GM18505 (cell line): ENCODE measurements at regions not wholly inside any gene's neighbourhood (a gene's known extent, or its start where the extent isn't known, plus 50 kb on each side); places are given as distances from the start of the nearest gene placed in this dataset.

Experiments
- ATAC-seq: cut with Tn5 transposase; IDR thresholded peaks from one replicate; pipeline ENCODE4 v1.9.1; 2021; ENCODE audit not compliant: unreplicated experiment
- POLR2A ChIP-seq: IDR thresholded peaks from 4 replicates; pipeline ENCODE4 v1.6.1; 2011; ENCODE audit warnings: borderline replicate concordance; ENCODE audit not compliant: insufficient read depth, insufficient read length; ENCODE audit errors: extremely low read depth

DNA sequence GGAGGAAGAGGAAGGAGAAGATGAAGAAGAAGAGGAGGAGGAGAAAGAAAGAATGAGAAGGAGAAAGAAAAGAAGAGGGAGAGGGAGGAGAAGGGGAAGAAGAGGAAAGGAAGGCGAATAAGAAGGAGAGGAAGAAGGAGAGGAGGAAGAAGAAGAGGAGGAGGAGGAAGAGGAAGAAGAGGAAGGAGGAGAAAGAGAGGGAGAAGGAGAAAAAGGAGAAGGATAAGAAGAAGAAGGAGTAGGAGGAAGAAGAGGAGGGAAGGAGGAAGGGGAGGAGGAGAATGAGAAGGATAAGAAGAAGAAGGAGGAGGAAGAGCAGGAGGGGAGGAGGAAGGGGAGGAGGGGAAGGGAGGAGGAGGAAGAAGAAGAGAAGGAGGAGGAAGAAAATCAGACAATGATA, 149.2 kb upstream of the LYZL2 start:
- no peak for TF ChIP-seq POLR2A
- no peak for ATAC-seq

DNA sequence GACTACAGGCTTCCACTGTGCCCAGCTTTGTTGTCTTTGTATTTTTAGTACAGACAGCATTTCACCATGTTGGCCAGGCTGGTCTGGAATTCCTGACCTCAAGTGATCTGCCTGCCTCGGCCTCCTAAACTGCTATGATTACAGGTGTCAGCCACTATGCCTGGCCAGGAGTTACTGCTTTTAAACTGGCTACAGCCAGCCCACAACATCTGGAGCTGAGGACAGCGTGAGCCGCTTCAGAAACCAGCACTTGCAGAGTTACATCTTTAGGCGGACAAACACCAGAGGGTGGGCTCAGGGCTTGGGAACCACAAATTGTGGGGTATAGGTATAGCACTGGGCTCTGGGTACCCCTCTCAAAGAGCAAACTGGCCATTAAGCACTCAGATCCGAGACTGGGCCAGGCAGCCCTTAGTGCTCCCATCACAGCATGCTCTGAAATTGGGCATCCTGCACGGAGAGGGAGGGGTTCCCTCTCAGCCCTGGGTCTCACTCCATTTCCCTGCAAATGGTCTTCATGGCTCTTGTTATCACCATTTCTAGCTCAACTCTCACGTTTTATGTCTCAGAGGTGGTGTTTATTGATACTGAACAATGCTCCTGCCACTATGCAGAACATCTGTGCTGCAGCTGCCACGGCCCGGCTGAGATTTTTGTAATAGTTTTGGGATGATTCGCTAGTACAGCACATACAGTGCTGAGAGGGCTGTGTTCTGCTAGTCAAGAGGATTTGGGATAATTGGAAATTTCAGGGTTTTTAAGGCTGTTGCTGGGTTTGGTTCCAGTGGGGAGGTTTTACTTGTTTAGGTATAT, 146.4 kb upstream of the LYZL2 start:
- ATAC-seq, result no peak
- no peak for TF ChIP-seq POLR2A

GRCh38 chr10:30774261-30774660, 144.7 kb upstream of the LYZL2 start:
- no peak for TF ChIP-seq POLR2A
- no peak for ATAC-seq

DNA sequence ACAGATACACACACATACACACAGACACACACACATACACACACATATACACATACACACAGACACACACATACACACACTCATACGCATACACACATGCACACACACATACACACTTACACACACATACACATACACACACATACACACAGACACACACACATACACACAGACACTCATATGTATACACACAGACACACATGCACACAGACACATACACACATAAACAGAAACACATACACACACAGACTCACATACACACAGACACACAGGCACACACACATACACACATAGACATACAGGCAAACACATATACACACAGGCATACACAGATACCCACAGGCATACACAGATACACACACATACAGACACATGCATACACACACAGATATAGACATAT, 143.9 kb upstream of the LYZL2 start:
- TF ChIP-seq POLR2A, result no peak
- ATAC-seq, result no peak

GRCh38 chr10:30770816-30771215, 141.3 kb upstream of the LYZL2 start:
- no peak for ATAC-seq
- TF ChIP-seq POLR2A, result no peak

GRCh38 chr10:30770229-30770628, 140.7 kb upstream of the LYZL2 start:
- ATAC-seq, result no peak
- no peak for TF ChIP-seq POLR2A

DNA sequence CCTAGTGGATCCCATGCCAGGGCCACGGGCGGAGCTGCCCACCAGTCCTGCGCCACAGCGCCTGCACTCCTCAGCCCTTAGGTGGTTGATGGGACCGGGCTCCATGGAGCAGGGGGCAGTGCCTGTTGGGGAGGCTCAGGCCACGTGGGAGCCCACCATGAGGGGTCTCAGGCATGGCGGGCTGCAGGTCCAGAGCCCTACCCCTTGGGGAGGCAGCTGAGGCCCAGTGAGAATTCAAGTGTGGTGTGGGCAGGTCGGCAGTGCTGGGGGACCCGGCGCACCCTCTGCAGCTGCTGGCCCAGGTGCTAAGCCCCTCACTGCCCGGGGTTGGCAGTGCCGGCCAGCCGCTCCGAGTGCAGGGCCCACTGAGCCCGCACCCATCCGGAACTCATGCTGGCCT, 139.8 kb upstream of the LYZL2 start:
- no peak for TF ChIP-seq POLR2A
- no peak for ATAC-seq

GRCh38 chr10:30765616-30766015, 136.1 kb upstream of the LYZL2 start:
- ATAC-seq, result no peak
- TF ChIP-seq POLR2A, result no peak

DNA sequence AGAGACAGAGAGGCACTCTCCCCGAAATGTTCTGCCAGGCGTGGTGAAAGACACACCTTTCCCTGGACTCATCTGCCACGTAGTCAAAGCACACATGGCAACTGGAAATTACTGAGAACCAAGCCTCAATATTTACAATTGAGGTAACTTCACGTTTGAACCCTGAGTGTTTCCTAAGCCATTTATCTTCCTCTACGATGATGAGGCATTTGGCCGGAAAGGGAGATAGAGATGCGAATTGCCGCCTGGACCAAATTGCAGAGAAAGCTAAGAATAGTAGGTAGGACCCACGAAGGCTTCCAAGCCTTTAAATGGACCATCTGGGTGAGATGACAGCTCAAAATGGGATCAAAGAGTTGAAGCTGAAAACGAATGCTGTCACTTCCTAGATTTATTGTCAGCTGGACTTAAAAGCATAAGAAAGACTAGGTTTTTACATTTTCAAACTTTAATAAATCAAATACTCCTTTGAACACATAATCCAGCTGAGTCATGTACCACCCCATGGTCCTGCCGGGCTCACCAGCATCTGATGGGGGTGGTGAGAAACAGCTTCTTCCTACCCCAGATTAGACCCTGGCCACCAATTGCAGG, 135.6 kb upstream of the LYZL2 start:
- ATAC-seq, result no peak
- no peak for TF ChIP-seq POLR2A

DNA sequence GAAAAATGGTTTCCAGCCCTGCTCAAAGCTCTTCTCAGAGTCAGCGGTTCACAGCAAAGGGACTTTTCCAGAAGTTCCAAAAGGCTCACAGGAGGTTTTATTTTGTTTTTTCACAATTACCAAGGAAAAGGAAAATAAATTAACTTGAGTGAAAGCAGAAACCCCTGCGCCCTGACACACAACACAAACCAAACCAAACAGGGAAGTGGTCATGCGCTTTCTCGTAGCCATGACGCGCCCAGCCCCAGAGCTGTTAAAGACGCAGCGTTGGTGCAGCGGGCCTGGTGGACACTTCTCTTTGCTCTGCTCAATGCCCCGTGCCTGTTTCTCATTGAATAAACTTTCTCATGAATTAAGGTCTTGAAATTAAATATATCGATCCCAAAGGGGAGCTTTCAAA, 134.4 kb upstream of the LYZL2 start:
- no peak for ATAC-seq
- TF ChIP-seq POLR2A, result no peak

GRCh38 chr10:30762620-30763019, 133.1 kb upstream of the LYZL2 start:
- ATAC-seq, result no peak
- TF ChIP-seq POLR2A, result no peak

GRCh38 chr10:30759423-30759822, 129.9 kb upstream of the LYZL2 start:
- ATAC-seq, result no peak
- no peak for TF ChIP-seq POLR2A

GRCh38 chr10:30758338-30758737, 128.8 kb upstream of the LYZL2 start:
- TF ChIP-seq POLR2A, result no peak
- ATAC-seq, result no peak

GRCh38 chr10:30756896-30757295, 127.3 kb upstream of the LYZL2 start:
- TF ChIP-seq POLR2A, result no peak
- ATAC-seq, result no peak
